ENCODE measurements at regions not wholly inside any gene's neighbourhood (a gene's known extent, or its start where the extent isn't known, plus 50 kb on each side); places are given as distances from the start of the nearest gene placed in this dataset.

DNA sequence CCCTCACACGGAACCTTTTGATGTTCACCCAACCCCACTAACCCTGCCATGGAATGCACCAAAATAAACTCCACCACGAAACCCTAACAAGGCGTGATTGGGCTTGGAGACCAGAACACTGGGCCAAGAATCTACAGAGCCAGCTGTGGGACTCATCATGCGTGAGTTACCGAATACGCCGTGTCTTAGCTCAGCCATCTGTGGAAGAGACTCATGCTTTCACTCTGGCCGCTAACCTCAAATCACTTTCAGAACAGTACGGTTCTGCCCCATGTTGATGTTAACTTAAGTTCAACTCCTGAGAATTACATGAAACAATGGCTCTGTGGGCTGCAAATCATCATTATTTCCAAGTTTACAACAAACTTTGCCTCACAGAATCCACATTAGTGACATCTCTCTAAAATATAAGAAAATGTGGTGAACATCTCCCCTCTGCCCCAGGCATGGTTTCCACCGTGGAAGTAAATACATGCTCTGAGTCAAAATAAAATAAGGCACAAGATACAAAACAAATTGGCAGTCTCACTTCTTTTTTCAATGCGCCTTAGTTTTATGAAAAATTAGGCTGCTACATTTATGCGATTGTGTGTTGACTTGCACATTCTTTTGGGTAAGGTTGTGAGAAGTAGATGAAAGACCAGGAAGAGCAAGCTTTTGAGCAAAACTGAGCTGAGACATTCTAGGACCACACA is 308.9 kb upstream of the EXOC2 start:
- TF ChIP-seq, protein P1, sequence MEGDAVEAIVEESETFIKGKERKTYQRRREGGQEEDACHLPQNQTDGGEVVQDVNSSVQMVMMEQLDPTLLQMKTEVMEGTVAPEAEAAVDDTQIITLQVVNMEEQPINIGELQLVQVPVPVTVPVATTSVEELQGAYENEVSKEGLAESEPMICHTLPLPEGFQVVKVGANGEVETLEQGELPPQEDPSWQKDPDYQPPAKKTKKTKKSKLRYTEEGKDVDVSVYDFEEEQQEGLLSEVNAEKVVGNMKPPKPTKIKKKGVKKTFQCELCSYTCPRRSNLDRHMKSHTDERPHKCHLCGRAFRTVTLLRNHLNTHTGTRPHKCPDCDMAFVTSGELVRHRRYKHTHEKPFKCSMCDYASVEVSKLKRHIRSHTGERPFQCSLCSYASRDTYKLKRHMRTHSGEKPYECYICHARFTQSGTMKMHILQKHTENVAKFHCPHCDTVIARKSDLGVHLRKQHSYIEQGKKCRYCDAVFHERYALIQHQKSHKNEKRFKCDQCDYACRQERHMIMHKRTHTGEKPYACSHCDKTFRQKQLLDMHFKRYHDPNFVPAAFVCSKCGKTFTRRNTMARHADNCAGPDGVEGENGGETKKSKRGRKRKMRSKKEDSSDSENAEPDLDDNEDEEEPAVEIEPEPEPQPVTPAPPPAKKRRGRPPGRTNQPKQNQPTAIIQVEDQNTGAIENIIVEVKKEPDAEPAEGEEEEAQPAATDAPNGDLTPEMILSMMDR (tag by site-specific recombination; IDR thresholded peaks at IDR 0.05): no peak
- TF ChIP-seq ZNF747 (tag by site-specific recombination; IDR thresholded peaks at IDR 0.05) (no peak), ZNF76 (tag by site-specific recombination; IDR thresholded peaks at IDR 0.05; ENCODE audit: borderline replicate concordance, low read depth) (no peak)
- TF ChIP-seq, protein P2, sequence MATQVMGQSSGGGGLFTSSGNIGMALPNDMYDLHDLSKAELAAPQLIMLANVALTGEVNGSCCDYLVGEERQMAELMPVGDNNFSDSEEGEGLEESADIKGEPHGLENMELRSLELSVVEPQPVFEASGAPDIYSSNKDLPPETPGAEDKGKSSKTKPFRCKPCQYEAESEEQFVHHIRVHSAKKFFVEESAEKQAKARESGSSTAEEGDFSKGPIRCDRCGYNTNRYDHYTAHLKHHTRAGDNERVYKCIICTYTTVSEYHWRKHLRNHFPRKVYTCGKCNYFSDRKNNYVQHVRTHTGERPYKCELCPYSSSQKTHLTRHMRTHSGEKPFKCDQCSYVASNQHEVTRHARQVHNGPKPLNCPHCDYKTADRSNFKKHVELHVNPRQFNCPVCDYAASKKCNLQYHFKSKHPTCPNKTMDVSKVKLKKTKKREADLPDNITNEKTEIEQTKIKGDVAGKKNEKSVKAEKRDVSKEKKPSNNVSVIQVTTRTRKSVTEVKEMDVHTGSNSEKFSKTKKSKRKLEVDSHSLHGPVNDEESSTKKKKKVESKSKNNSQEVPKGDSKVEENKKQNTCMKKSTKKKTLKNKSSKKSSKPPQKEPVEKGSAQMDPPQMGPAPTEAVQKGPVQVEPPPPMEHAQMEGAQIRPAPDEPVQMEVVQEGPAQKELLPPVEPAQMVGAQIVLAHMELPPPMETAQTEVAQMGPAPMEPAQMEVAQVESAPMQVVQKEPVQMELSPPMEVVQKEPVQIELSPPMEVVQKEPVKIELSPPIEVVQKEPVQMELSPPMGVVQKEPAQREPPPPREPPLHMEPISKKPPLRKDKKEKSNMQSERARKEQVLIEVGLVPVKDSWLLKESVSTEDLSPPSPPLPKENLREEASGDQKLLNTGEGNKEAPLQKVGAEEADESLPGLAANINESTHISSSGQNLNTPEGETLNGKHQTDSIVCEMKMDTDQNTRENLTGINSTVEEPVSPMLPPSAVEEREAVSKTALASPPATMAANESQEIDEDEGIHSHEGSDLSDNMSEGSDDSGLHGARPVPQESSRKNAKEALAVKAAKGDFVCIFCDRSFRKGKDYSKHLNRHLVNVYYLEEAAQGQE (tag by site-specific recombination; IDR thresholded peaks at IDR 0.05): no peak
